ACHN (cell line): ENCODE measurements at regions not wholly inside any gene's neighbourhood (a gene's known extent, or its start where the extent isn't known, plus 50 kb on each side); places are given as distances from the start of the nearest gene placed in this dataset.
"Not testable (repeated sequence)": the region's sequence is repeated elsewhere in the genome, so short reads cannot be mapped to it uniquely, and the experiment has no call there.

ENCODE experiments used
- DNase-seq: peaks from one replicate; pipeline ENCODE4 v3.0.0-alpha.2; 2015
- in situ Hi-C: cut with HindIII; loops from 2 replicates; pipeline ENCODE4 v1.10.0; 2017; ENCODE audit warnings: low sequenced_read_pairs, low pct_ligation_motif_present, low pct_unique_long_range_greater_than_20kb

DNA sequence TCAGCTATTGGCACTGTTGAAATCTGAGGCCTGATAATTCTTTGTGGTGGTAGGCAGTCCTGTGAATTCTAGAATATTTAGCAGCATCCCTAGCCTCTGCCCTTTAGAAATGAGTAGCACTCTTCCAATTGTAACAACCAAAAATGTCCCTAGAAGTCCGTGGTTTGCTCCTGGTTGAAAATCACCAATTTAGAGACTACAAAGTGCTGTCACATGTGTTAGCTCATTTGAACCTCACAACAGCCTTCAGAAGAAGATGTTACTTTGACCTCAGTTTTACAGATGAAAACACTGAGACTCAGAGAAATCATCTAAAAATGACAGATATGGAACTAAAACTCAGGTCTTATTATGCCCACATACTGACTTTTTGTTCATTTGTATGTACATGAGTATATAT is 103.2 kb downstream of the TANC2 start:
- in situ Hi-C loops = no loop called here
- DNase-seq = no peak

DNA sequence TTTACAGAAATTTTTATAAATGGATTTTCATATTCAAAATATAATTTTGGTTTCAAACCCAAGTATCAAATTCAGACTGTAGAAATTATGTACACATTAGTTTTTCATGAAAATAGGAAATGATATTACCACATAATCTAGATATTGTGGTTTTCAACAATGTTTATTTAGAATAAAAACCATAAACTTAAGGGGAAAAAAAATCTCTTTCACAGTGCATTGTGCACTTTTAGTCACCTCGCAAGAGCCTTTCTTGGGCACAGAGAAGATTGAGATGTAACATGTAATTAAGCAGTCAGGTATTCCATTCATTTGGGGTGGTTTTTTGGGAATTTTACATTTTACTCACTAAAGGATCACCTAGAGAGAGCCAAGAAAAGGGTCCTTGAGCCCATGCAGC is 104.0 kb downstream of the TANC2 start:
- DNase-seq = no peak
- in situ Hi-C loops = no loop called here

DNA sequence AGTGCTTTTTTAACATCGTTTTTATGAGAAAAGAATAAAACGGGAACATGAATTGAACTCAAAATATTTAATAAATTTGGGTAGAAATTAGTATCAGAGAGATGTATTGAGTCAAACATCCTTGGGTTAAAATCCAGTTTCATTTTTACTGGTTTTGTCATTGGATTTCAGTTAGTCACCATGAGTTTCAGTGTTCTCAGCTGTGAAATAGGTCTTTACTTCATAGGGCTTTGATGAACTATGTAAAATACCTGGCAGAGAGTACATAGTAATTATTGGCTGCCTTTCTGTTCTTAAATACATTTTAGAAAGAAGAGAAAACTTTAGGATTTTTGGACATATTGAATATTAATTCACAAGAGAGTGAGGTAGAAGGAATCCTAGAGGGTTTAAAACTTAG is 105.8 kb downstream of the TANC2 start:
- in situ Hi-C loops = no loop called here
- no peak for DNase-seq

DNA sequence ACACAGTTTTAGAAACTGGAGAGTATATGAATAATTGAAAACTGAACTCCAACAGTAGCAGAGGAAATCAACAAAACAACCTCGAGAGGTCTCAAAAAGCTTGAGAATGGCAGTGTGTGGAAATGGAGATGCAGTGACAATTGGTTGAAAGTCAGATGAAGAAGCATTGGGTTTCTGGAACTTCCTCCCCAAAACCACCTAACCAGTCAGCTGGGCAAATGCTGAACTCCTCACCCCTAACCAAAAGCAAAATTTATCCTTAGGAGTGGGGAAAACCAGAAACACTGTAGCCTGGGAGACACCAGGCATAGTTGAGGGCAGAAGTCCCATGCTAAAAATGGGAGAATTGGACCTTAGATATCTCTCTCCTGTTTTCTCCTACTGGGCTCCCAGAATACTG is 109.9 kb downstream of the TANC2 start:
- in situ Hi-C loops = no loop called here
- no peak for DNase-seq

DNA sequence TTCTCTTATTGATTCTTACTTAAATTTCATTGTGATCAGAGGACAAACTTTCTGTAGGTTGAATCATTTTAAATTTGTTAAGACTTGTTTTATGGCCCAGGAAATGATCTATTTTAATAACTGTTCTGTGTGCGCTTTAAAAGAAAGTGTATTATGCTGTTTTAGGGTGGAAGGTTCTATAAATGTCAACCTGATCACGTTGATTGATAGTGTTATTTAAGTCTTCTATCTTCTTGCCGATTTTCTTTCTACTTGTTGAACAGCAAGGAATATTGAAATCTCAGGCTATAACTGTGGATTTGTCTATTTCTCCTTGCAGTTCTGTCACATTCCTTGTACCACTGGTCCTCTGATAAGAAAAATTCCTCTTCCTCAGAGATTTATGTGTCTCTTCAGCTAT is 112.7 kb downstream of the TANC2 start:
- in situ Hi-C loops = no loop called here
- no peak for DNase-seq

DNA sequence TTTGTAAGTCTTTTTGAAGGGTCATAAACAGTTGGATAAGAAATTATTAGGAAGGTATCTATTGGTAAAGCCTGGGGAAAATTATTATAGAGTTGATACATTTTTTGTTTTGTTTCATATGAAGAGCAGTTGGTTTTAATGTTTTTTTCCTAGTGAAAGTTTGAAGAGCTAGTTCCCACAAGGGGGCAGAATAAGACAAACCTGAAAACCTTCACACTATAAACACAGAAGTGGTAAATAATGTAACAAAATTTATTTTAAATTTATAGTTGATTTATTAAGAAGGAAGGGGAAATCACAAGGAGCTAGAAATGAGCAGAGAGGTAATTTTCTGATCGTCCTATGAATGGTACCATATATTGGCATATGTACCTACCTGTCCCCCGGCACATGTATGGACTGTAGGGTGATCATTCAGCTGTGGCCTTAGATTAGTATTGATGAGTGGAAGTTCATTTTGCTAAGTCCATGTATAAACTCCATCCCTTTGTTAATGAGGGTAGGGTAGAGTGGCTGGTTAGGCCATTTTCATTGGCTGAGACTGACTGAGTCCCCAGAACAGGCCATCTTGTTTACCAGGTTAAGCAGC is 116.3 kb downstream of the TANC2 start:
- DNase-seq = peak; percentile 44
- in situ Hi-C loops = no loop called here

DNA sequence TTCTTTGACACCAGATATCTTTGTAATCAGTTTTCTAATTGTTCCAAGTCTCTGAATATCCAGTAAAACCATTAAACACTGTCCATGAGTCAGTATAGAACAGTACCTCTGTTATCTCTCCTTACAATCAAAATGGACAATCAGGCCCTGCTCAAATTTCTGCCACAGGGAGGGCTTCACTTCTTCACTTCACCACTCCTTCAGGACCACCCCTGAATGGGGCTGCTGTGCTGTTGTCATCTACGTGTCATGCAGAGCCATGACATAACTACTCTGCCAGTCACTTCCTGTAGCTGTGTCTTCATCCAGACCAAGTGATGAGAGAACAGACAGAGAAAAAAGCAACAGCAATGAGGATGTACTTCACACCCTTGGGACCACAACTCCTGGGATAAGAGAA is 116.9 kb downstream of the TANC2 start:
- in situ Hi-C loops = no loop called here
- no peak for DNase-seq

DNA sequence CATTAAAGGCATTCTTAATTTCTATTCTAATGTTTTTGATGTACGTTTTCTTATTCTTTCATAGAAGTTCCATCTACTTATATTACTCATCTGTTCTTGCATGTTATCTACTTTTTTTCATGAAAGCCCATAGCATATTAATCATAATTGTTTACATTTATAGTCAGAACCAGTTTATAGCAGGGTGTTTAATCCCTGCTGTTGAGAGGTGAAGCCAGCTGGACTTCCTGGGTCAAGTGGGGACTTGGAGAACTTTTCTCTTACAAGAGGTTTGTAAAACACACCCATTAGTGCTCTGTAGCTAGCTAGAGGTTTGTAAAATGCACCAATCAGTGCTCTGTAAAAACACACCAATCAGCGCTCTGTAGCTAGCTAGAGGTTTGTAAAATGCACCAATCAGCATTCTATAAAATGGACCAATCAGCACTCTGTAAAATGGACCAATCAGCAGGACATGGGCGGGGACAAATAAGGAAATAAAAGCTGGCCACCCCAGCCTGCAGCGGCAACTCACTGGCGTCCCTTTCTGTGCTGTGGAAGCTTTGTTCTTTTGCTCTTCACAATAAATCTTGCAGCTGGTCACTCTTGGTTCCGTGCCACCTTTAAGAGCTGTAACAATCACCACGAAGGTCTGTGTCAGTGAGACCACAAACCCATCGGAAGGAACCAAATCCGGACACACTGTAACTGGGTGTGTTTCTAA is 120.6 kb downstream of the TANC2 start:
- no peak for DNase-seq
- in situ Hi-C loops = no loop called here

DNA sequence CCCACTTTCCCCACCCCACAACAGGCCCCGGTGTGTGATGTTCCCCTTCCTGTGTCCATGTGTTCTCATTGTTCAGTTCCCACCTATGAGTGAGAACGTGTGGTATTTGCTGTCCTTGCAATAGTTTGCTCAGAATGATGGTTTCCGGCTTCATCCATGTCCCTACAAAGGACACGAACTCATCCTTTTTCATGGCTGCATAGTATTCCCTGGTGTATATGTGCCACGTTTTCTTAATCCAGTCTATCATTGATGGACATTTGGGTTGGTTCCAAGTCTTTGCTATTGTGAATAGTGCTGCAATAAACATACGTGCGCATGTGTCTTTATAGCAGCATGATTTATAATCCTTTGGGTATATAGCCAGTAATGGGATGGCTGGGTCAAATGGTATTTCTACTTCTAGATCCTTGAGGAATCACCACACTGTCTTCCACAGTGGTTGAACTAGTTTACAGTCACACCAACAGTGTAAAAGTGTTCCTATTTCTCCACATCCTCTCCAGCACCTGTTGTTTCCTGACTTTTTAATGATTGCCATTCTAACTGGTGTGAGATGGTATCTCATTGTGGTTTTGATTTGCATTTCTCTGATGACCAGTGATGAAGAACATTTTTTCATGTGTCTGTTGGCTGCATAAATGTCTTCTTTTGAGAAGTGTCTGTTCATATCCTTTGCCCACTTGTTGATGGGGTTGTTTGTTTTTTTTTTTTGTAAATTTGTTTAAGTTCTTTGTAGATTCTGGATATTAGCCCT is 124.5 kb downstream of the TANC2 start:
- DNase-seq = not testable (repeated sequence)

DNA sequence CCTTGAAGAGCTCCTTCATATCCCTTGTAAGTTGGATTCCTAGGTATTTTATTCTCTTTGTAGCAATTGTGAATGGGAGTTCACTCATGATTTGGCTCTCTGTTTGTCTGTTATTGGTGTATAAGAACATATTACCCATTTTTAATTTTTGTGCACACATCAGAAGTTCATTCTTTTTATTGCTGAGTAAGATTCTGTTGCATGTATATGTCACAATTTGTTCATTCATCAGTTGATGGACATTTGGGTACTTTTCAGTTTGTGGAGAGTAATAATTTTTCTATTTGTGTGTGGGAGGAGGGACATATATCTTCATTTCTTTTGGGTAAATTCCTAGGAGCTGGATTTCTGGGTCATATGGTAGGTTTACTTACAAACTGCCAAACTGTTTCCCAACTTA is 125.9 kb downstream of the TANC2 start:
- in situ Hi-C loops, DNase-seq: not testable (repeated sequence)

More for the DNA sequence above, 124.5 kb downstream of the TANC2 start:
- in situ Hi-C loops = not testable (repeated sequence)

DNA sequence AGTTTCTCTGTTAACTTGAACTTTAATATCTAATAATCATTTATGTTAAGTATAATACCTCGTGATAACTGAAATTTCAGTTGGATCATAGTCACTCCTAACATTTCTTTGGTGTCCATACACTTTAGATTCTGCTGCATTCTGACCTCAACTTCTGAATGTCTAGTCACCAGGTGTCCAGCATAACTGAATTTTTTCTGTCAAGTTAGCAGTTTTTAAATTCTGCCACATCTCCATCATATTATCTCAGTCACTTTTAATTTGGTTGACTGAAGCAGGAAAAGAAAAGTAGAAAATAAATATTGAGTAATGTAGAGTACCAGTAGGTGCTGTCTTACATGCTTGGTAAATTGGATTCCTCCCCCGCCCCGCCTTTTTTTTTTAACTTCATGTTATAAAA is 128.6 kb downstream of the TANC2 start:
- in situ Hi-C loops = no loop called here
- DNase-seq = no peak

DNA sequence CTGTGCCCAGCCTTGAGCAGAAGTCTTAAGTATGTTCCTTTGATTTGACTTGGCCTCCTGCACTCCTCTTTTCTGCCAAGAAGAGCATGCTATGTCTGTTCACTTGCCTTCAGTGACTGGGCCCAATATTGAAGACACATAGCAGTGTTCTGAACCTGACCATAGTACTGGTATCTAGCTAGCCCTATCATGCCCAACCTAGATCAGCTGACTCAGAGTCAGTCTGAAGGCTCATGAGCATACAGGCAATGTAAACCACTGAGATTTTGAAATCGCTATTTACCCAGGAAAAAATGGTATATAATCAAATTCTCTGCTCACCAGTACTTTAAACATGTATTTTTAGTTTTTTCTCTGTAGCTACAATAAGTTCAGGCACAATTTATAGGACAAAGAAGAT is 129.4 kb downstream of the TANC2 start:
- no peak for DNase-seq
- in situ Hi-C loops = no loop called here

DNA sequence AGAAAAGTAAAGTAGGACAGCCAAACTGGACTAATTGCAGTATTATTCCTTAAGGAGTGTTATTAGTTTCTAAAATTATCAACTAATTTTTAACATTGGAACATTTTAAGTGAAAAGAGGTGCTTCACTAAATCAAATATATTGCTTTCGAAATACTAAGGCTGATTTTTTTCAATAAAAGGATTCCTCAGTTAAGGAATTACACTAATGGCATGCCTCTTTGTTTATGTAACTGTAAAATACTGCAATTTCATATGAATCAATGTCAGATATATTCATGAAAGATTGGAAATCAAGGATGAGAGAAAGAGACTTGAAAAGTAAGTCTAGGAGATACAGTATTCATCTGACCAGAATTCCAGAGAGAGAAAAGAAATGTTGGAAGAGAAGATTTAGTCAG is 129.8 kb downstream of the TANC2 start:
- no peak for DNase-seq
- in situ Hi-C loops = no loop called here

DNA sequence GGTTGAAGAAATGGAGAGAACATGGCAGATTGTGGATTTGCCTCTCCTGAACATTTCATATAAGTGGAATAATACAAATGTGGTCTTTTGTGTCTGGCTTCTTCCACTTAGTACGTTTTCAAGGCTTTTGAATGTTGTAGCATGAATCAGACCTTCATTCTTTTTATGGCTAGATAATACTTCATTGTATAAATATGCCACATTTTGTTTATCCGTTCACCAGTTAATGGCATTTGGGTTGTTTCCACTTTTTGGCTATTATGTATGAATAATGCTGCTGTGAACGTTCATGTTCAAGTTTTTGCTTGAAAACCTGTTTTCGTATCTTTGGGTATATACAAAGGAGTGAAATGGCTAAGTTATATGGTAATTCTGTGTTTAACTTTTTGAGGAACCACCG is 130.4 kb downstream of the TANC2 start:
- no peak for DNase-seq
- in situ Hi-C loops = no loop called here

DNA sequence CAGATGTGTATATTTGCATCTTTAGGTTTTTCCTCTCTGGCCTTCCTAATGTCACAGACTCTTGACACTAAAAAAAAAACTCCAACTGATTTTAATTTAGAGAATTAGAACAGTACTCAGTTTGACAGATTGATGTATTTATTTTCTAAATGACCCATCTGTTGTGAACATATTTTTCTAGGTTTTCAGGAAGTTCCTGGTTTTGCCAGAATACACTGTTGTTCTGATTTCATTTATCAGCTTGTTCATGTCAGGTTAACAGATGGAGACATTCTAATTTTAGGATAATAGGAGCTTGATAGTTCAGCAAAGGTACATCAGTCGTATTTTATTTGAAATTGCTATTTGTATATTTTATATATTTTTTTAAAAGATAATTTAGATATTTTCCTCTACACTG is 133.4 kb downstream of the TANC2 start:
- in situ Hi-C loops = no loop called here
- DNase-seq = no peak

DNA sequence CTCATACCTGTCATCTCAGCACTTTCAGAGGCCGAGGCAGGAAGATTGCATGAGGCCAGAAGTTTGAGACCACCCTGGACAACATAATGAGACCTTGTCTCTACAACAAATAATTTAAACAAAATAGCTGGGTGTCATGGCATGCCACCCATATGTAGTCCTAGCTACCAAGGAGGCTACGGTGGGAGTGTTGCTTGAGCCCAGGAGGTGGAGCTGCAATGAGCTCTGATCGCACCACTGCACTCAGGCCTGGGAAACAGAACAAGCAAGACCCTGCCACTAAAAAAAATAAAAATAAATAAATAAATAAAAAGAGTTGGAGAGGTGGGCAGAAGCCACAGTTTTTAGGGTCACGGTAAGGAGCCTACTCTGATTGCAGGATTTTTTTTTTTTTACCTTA is 136.0 kb downstream of the TANC2 start:
- DNase-seq = no peak
- in situ Hi-C loops = no loop called here

DNA sequence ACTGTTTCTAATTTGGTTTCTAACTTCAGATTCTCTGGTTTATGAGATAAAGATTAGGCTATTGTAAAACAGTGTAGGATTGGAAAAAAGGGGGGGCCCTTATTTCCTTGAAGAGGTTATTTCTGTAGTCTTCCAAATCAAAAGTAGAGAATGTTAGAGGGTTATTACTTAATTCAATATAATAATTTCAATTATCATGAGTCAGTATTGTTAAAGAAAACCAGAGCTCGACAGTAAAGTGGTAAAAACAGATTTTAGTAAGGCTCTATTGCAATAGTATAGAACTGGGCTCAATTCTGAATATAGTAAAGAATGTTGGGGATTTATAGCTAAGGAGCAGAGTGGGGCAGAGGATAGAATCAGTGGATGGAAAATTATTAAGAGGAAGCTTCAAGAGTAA is 140.0 kb downstream of the TANC2 start:
- DNase-seq = no peak
- in situ Hi-C loops = no loop called here

DNA sequence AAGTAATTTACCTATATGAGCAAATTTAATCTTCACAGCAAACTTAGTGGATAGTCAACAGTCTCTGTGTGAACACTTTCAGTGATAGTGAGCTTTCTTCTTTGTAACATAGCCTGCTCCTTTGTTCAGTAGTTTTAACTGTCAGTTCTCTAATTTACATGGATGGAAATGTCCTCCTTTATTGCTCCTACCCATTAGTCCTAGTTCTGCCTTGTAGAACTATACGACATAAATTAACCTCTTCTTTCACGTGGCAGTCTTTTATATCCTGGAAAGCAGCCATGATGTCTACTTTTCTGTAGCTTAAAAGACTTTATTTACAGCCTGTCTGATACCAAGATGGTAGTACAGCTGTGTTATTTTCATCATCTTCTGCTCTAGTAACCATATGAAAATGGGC is 143.6 kb downstream of the TANC2 start:
- in situ Hi-C loops = no loop called here
- no peak for DNase-seq

DNA sequence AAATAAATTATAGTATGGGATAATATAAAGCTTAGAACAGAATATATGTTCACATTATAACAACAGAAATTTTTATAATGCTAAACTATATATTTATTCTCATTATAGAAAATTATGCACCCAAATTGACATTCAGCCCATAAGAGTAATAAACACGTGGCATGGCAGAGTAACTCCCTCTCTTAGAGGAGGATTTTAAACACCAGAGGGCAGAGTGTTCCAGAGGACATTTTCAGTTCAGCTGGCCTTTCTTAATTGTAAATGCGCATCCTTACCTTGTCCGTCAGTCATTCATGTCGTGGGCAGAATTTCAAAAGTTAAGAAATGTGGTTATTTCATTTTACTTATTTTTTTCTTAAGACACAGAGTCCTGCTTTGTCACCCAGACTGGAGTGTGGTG is 147.1 kb downstream of the TANC2 start:
- in situ Hi-C loops = no loop called here
- DNase-seq = peak; percentile 8

DNA sequence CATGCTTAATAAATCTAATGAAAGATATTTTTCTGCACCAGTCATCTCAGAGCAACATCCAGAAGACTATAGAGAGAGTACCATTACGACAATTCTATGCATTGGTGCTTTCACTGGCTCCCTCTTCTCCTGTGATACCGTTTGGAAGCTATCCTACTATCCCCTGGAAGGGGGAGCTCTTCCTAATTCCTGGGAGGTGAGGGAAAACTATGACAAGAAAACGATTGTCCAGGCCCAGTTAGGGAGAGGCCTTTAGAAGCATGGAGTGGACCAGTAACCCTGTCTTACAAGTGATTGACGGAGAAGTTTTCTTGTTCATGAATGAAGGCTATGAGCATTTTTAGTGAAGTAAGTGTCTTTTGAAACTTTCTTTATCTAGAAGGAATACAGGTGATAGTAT is 150.2 kb downstream of the TANC2 start:
- DNase-seq = peak; percentile 22
- in situ Hi-C loops = no loop called here
